ENCODE measurements at regions not wholly inside any gene's neighbourhood (a gene's known extent, or its start where the extent isn't known, plus 50 kb on each side); places are given as distances from the start of the nearest gene placed in this dataset.

- TF ChIP-seq CTCF (IDR thresholded peaks at IDR 0.05) (no peak), POLR2A (IDR thresholded peaks at IDR 0.05) (no peak), EP300 (IDR thresholded peaks at IDR 0.05) (no peak)
These were observed 893.7 kb downstream of the TYW1 start for GRCh38 chr7:67890316-67890715.
